Muscle of back (tissue), 3 donors: ENCODE measurements at regions not wholly inside any gene's neighbourhood (a gene's known extent, or its start where the extent isn't known, plus 50 kb on each side); places are given as distances from the start of the nearest gene placed in this dataset.
A peak's percentile ranks its signal among the peaks of the same experiment; 100 is the strongest.
"Not testable (repeated sequence)": the region's sequence is repeated elsewhere in the genome, so short reads cannot be mapped to it uniquely, and the experiment has no call there.

Source experiments
- DNase-seq, 3 donors: peaks; one replicate each; pipeline versions ENCODE4 v3.0.0 to v3.0.0-alpha.2; 2013

GRCh38 chr11:11010624-11011127 is 152.8 kb upstream of the ZBED5 start:
- no peak for DNase-seq

GRCh38 chr11:11009179-11009578 is 151.3 kb upstream of the ZBED5 start:
- DNase-seq: no peak

DNA sequence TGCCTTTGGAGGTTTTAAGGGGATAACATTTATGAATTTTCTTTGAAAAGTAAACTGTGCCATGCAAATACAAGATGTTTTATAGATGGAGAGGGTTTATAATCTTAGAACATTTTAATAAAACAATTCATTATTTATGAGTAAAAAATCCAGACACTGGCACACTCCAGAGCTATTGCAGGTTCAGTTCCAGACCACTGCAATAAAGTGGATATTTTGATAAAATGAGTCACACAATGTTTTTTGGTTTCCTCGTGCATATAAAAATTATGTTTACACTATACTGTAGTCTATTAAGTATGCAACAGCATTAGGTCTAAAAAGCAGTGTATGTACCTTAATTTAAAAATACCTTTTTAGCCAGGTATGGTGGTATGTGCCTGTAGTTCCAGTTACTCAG is 146.2 kb upstream of the ZBED5 start:
- DNase-seq: no peak

GRCh38 chr11:11003226-11003625 is 145.4 kb upstream of the ZBED5 start:
- no peak for DNase-seq

DNA sequence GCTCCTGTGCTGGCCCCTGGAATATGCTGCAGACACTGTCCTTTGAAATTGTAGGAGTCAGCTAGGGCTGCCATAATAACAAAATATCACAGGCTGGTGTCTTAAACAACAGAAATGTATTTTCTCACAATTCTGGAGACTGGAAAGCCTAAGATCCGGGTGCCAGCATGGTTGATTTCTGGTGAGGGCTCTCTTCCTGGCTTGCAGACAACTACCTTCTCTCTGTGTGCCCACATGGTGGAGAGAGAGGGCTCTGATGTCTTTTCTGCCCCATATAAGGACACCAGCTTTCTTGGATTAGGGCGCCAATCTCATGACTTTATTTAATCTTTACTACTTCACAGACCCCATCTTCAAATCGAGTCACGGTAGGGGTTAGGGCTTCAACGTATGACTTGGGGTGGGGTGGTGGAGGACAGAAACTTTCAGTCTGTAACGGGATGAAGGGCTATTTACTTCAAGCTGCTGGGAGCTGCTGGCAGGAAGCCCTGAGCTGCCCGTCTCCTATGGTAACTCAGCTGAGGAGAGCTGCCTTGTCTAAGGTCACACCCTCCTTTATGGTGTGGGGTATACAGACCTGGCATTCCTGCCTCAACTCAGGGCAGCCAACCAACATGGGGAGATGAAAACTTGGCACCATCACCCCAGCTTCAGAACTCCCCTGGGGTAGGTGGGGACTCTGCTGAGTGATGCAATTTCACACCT is 142.9 kb upstream of the ZBED5 start:
- no peak for DNase-seq

DNA sequence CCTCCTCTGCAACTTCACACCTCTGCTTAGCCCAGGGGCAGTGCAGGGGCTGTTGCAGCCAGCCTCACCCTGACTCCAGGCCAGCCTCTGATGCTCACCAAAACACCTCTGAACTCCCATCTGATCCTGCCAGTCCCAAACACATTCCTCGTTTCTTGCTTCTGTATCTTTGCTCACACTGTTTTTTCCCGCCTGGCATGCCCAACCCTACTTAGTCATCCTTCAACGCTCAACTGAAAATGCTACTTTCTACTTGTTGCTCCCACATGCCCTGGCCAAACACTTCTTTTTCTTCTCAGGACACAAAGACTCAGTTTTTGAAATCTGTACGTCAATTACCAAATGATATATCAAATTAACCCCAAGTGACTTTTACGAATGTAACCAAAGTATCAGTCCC is 140.8 kb upstream of the ZBED5 start:
- DNase-seq: no peak

- DNase-seq: no peak
These were observed 138.8 kb upstream of the ZBED5 start for GRCh38 chr11:10996678-10997077.

- no peak for DNase-seq
These were observed 135.8 kb upstream of the ZBED5 start for GRCh38 chr11:10993640-10994039.

DNA sequence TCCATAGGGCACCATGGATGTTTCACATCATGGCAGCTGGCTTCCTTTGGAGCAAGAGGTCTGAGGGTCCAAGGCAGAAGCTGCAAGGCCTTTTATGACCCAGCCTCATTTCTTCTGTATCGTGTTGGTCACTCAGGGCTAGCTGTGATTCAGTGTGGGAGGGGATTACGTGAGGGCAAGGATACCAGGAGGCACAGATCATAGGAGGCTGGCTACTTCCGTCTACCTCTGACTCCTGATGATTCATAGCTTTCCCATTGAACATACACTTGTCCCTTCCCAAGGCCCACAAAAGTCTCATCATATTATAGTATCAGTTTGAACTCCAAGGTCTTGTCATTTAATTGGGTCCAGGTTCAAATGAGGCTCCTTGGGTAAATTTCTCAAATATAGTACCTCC is 135.3 kb upstream of the ZBED5 start:
- DNase-seq: no peak

DNA sequence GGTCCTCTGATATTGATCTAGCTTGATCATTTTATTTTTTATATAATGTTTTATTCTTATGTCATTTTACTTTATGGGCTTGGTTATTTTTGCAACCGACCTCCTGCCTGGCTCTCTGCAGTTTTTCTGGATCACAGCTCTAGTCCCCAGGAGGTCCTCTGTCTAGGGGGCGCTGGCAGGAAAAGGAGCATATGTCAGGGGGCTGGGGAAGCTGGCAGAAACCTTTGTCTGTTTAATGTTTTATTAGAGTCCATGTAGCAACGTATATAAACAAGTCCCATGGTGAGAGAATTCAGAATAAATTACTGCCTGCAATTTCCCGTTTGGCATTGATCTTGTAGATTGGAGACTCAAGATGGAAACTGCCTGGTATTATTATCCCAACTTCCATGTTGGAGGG is 133.5 kb upstream of the ZBED5 start:
- DNase-seq: peak in 1 of 3 donors; percentile 48

- DNase-seq: no peak
These were observed 132.9 kb upstream of the ZBED5 start for GRCh38 chr11:10990637-10991193.

GRCh38 chr11:10990160-10990559 is 132.3 kb upstream of the ZBED5 start:
- no peak for DNase-seq

DNA sequence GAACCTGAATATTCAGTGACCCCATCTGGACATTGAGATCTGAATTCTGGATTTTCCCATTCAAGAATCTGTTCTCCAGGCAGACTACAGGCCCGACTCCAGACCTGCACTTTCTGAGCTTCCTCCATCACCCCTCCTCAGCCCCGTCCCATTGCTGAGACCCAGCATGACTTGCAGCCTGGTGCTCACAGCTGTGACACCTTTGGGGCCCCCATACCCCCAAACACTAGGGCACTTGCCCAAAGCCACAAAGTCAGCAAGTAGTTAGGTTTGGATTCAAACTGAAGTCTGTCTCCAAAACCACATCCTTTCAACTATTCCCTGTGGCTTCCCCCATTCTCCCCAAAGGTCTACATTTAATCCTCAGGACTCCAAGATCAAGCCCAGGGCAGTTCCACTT is 128.2 kb upstream of the ZBED5 start:
- no peak for DNase-seq

DNA sequence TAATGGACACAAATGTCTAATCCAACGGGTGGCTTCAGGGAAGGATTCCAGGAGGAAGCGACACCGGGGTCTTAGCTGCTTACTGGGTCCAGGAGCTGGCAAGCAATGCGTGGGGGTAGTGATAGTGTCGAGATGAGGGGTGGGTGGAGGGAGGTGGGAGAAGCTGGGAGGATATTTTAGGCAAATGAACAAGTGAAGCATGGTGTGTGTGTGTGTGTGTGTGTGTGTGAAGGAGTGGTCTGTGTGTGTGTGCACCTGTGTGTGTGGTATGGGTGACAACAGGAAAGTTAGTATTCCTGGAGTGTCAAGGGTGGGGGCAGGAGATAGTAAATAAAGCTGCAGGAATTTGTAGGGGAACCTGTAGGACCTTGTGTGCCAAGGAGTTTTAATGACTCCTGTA is 126.9 kb upstream of the ZBED5 start:
- DNase-seq: no peak

DNA sequence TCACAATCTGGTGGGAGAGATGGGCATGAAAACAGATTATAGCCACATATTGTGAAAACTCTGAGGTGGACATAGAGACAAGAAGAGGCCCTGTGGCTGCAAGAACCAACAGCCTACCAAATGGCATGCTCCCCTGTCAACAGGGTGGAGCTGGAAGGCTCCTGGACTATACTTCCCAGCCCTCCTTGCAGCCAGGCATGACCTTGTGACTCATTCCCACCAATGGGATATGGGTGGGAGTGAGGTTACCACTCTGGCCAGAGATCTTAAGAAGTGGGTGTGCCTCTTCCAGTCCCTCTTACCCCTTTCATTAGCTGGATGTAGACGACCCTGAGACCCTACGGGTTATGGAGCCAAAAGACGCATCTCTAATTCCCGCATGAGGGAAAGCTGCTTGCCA is 126.4 kb upstream of the ZBED5 start:
- no peak for DNase-seq

DNA sequence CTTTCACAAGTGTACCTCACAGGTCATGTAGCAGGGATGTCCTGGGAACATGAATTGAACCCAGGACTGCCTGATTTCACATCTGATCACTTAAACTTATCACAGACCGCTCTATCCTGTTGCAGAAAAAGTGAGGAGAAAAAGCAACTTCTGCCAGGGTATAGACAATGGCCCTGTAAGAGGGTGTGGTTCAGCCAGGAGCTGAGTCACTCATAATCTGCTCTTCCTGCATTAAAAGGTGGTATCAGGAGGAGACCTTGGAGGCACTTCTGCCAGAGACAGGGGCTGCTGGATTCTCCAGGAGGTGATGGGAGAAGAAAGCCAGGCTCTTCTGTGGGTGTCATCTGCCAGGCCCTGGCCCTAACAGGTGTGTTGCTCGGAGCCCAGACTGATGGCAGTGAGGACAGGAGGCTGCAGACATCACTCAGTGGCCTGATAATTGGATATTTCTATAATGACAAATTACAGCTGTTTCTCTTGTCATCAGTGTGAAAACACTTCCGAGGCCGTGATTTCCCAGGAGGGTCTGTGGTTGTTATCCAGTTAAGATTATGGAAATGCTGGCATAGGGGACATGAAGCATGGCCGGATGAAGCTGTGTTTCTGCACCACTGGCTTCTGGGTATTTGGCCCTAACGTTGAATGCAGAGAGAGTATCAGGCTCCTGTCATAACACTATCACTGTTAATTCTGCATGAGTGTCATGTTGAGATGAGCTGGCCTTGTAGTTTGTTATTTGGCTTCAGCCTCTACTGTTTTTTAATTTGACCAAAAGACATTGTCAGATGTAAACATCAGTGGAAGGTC is 125.1 kb upstream of the ZBED5 start:
- DNase-seq: no peak

GRCh38 chr11:10979529-10979928 is 121.7 kb upstream of the ZBED5 start:
- no peak for DNase-seq

- DNase-seq: no peak
These were observed 120.3 kb upstream of the ZBED5 start for GRCh38 chr11:10978198-10978597.

DNA sequence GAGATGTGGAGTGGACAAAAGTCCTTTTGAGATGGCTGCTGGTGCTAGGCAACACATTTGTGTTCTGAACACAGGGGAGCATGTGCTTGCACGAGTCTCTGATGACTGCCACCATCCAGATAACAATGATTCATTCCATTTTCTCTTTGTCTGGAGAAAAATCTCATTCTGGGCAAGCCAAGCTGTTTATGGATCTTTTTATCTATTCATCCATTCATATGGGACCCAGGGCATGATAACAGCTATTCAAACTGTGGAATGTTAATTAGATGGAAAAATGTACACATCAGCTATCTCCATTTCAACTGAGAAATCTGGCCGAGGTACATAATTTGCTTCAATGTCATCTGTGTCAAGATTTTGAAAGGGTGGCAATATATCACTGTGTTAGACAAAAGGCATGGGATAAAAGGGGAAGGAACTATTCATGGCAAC is 117.5 kb upstream of the ZBED5 start:
- peak in 1 of 3 donors; percentile 19 for DNase-seq

- no peak for DNase-seq
These were observed 115.6 kb upstream of the ZBED5 start for GRCh38 chr11:10973416-10973815.

DNA sequence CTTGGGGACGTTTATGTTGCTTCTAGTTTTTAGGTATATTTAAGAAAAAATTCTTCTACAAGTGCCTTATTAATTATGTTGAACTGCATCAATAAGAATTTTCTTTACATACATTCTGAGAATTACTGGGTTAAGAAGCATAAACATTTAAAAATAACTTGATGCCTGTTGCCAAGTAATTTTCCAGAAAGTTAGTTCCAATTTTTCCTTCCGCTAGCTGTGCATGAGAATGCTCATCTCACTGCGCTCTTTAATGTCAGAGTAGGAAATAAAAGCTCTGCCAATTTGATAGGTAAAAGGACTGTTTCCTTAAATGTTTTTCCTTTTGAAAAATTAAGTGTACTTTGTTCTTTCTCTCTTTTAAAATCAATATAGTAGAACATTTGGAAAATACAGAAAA is 113.1 kb upstream of the ZBED5 start:
- peak in 2 of 3 donors; percentile 10 to 44 for DNase-seq

DNA sequence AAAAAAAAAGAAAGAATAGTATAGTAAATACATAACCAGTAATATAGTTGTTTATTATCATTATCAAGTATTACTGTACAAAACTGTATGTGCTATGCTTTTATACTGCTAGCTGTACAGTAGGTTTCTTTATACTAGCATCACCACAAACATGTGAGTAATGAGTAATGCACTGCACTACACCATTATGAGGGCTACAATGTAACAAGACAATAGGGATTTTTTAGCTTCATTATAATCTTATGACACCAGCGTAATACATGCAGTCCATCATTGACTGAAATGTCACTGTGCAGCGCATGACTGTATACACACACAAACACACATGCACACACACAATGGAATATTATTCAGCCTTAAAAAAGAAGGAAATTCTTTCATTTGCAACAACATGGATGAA is 111.5 kb upstream of the ZBED5 start:
- no peak for DNase-seq

DNA sequence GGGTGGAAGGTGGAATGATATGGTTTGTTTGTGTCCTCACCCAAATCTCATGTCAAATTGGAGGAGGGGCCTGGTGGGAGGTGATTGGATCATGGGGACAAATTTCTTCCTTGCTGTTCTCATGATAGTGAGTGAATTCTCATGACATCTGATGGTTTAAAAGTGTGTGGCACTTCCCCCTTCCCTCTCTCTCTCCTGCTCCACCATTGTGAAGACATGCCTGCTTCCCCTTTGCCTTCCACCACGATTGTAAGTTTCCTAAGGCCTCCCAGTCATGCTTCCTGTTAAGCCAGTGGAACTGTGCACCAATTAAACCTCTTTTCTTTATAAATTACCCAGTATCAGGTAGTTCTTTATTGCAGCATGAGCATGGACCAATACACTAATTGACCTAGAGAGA is 99.0 kb upstream of the ZBED5 start:
- not testable (repeated sequence) for DNase-seq
